ENCODE measurements at regions not wholly inside any gene's neighbourhood (a gene's known extent, or its start where the extent isn't known, plus 50 kb on each side); places are given as distances from the start of the nearest gene placed in this dataset.

DNA sequence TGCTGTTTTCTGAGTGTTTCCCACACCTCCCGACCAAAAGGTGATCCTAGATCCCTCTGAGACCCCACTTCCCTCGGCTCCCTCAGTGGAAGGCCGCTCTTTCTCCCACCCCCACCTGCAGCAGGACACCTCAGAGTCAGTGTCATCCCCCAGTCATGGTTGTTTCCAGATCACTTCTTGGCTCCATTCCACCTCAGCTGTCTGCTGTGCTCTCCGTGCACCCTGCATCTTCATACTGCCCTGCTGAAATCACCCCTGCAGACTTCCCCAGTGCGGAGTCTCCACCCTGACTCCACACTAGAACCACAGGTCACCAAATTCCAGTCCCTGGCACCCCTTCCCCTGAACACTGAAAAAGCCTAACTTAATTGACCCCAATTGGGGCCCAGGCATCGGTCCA is 255.1 kb upstream of the CDYL start:
- H3K27ac ChIP-seq = no peak overlapping the region

DNA sequence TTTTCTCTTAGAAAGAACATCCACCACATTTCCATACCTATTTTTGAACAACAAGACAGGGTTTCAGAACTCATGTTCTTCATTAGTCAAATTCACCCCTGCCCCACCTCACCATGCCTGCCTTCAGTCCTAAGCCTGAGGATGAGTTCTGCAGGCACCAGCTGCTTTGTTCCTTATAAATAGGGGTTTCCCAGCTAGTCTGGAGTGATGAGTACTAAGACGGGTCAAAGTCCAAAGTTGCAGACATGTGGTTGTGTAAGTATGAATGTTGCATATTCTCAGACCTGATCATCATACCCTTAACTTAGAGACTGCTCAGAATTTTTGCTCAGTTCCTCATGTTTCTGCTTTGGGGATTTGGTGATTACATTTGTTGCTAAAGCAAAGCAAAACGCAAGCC is 257.7 kb upstream of the CDYL start:
- Histone ChIP-seq H3K9me3 (replicated peaks in 1 of 11) (no peaks in the 10 kb centered on the region), H4K20me1 (no peaks in the 10 kb centered on the region), H3K4me3 (no peak overlapping the region), H3K9ac (no peak overlapping the region), H3K4me2 (no peak overlapping the region), H3K27me3 (no peaks in the 10 kb centered on the region), H3K27ac (no peak overlapping the region), H3K36me3 (no peaks in the 10 kb centered on the region), H3K4me1 (no peaks in the 10 kb centered on the region)
- no peak for TF ChIP-seq Cebpa-rat (IDR thresholded peaks at IDR 0.05)

More for the DNA sequence above, 255.1 kb upstream of the CDYL start:
- H3K36me3 ChIP-seq = no peaks in the 10 kb centered on the region
- H4K20me1 ChIP-seq = no peaks in the 10 kb centered on the region
- no peaks in the 10 kb centered on the region for H3K27me3 ChIP-seq
- H3K9ac ChIP-seq = no peak overlapping the region
- H3K4me3 ChIP-seq = no peak overlapping the region
- H3K4me2 ChIP-seq = no peak overlapping the region
- no peaks in the 10 kb centered on the region for H3K4me1 ChIP-seq
- TF ChIP-seq Cebpa-rat (IDR thresholded peaks at IDR 0.05) = no peak
- H3K9me3 ChIP-seq (replicated peaks in 1 of 11) = no peaks in the 10 kb centered on the region

DNA sequence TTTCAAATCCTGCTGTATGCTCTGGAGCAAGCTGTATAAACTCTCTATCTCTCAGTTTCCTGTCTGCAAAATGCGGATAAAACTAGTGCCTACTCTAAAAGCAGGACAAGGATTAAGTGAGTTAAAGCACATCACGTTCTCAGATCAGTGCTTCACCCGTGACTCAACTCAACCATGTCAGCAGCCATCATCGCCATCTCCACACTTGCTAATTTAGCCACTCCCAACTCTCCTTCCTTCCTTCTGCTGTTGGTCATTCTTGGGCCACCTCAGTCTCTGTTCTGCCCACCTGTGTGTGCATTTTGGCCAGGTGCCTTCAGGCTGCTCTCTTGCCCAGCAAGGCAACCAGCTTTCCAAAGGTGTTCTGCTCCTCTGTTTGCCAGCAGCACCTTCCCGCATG is 260.0 kb upstream of the CDYL start:
- H3K4me3 ChIP-seq = no peak overlapping the region
- H3K4me1 ChIP-seq = no peaks in the 10 kb centered on the region
- no peaks in the 10 kb centered on the region for H4K20me1 ChIP-seq
- no peaks in the 10 kb centered on the region for H3K27me3 ChIP-seq
- TF ChIP-seq Cebpa-rat (IDR thresholded peaks at IDR 0.05) = no peak
- no peaks in the 10 kb centered on the region for H3K36me3 ChIP-seq
- H3K9ac ChIP-seq = no peak overlapping the region
- H3K4me2 ChIP-seq = no peak overlapping the region
- no peak overlapping the region for H3K27ac ChIP-seq
- H3K9me3 ChIP-seq (replicated peaks in 1 of 11) = no peaks in the 10 kb centered on the region

DNA sequence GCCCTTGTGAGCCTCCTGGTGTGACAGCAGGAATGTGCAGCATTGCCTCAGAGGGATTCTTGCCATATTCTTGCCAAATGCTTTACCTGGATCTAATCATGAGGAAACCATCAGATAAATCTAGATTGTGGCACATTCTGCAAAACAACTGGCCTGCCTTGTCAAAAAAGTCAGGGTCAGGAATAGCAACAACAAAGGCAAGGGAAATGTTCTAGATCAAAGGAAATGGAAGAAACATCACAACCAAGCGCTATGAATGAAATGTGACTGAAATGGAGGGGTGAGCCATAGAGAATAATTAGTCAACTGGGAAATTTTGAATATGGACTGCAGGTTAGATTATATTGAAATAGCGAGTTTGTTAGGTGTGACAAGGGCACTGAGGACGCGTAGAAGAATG is 262.6 kb upstream of the CDYL start:
- Histone ChIP-seq H3K36me3 (no peaks in the 10 kb centered on the region), H3K27ac (no peak overlapping the region), H4K20me1 (no peaks in the 10 kb centered on the region), H3K27me3 (no peaks in the 10 kb centered on the region), H3K9ac (no peak overlapping the region), H3K4me3 (no peak overlapping the region), H3K4me1 (no peaks in the 10 kb centered on the region), H3K4me2 (no peak overlapping the region), H3K9me3 (replicated peaks in 1 of 11) (no peaks in the 10 kb centered on the region)
- no peak for TF ChIP-seq Cebpa-rat (IDR thresholded peaks at IDR 0.05)

DNA sequence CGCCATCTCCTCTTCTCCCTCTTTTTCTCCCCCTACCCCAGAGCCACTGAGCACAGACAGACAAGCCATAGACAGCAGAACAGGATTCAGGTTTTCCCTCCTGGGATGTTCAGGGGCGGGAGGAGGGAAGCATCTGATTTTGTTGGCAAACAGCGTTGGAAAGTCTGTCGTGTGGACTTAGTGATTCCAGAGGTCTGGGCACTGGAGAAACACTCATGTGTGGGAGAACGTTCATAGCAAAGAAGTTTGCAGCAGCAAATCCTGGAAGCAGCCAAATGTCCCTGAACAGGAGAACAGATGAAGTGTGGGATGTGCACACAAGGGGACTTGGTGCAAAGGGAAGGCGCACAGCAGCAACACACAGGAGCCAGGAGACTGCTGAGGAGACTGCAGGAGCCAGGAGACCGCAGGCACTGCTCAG is 264.1 kb upstream of the CDYL start:
- Histone ChIP-seq H3K9me3 (replicated peaks in 1 of 11) (no peaks in the 10 kb centered on the region), H4K20me1 (no peaks in the 10 kb centered on the region), H3K27ac (no peak overlapping the region), H3K4me2 (no peak overlapping the region), H3K4me1 (no peaks in the 10 kb centered on the region), H3K4me3 (no peak overlapping the region), H3K9ac (no peak overlapping the region), H3K27me3 (no peaks in the 10 kb centered on the region), H3K36me3 (no peaks in the 10 kb centered on the region)
- TF ChIP-seq Cebpa-rat (IDR thresholded peaks at IDR 0.05) = no peak

DNA sequence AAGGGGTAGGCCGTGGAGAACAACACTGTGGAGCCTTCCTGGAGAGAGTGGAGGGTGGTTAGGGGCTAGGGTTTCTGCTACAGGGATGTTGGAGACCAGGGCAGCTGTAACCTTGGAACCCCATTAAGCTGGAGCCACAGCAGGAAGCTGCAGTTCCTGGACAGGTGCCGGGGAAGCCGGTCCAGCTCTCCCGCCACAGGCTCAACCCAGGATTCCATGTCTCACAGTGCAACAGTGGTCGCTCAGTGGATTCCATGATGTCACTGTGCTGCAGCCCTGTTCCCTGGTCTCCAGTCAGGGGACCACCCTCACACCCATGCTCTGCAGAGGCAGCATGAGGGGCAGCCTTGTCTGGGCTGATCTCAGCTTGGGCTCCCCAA is 264.6 kb upstream of the CDYL start:
- TF ChIP-seq Cebpa-rat (IDR thresholded peaks at IDR 0.05) = no peak
- H3K27me3 ChIP-seq = no peaks in the 10 kb centered on the region
- H3K9me3 ChIP-seq (replicated peaks in 1 of 11) = peaks cover 0 to 1% (median 0%) of the 10 kb centered on the region in 11 experiments; a peak in 1 of 22 replicates
- no peaks in the 10 kb centered on the region for H3K4me1 ChIP-seq
- H3K4me2 ChIP-seq = no peak overlapping the region
- H4K20me1 ChIP-seq = no peaks in the 10 kb centered on the region
- no peak overlapping the region for H3K4me3 ChIP-seq
- H3K9ac ChIP-seq = no peak overlapping the region
- H3K27ac ChIP-seq = no peak overlapping the region
- no peaks in the 10 kb centered on the region for H3K36me3 ChIP-seq

DNA sequence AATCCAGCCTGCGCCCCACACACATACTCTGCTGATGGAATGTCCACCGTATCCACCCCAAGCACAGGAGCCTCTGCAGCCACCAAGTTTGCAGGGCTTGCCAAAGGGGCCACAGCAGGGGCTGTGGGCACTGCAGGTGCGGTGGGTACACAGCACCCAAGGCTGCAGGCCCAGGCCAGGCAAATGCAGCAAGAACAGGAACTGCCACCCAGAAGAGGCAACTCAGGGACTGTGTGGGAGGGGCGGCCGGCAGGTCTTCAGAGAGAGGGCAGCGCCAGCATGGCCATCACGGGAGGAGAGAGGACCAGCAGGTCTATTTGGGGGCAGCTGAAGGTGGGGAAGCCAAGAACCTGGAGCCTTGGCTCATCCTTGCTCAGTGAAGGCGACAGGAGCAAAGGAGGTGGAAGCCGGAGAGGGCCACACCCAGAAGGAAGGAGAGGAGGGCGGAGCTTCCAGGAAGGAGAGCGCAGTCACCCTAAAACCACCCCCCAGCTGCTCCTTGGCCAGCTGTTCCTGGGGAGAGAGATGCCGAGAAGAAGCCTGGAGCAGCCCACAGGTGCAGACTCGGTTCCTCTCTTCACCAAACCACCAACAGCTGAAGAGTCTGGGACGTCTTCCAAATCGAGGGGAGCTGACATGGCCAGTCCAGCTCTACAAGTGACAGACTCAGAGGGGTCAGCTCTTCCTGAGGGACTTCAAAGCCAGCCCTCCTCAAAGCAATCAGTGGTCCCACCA is 265.1 kb upstream of the CDYL start:
- H3K9ac ChIP-seq = no peak overlapping the region
- no peaks in the 10 kb centered on the region for H3K27me3 ChIP-seq
- H3K4me2 ChIP-seq = no peak overlapping the region
- H3K4me1 ChIP-seq = no peaks in the 10 kb centered on the region
- H3K4me3 ChIP-seq = no peak overlapping the region
- no peak for TF ChIP-seq Cebpa-rat (IDR thresholded peaks at IDR 0.05)
- H3K27ac ChIP-seq = no peak overlapping the region
- H3K9me3 ChIP-seq (replicated peaks in 1 of 11) = peaks cover 0 to 6% (median 0%) of the 10 kb centered on the region in 11 experiments; a peak in 3 of 22 replicates
- H4K20me1 ChIP-seq = no peaks in the 10 kb centered on the region
- no peaks in the 10 kb centered on the region for H3K36me3 ChIP-seq

DNA sequence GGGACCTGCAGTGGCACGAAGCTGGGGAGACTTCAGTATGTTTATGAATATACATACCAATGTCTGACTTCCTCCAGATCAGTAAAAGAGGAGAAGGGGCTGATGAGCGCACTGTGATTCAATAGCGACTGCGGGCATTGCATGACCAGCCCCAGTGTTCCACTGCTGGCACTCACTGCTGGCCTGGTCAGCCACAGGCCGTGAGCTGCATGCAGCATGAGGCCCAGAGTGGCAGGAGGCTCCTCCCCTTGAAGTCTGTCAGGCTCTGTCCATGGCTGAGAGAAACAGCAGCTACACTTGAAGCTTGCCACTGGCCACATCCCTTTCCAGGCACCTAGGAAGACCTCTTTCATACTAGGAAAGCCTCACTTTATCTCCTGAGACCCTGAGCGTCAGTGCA is 265.9 kb upstream of the CDYL start:
- Histone ChIP-seq H4K20me1 (no peaks in the 10 kb centered on the region), H3K27ac (no peak overlapping the region), H3K9me3 (replicated peaks in 1 of 11) (peaks cover 0 to 6% (median 0%) of the 10 kb centered on the region in 11 experiments; a peak in 3 of 22 replicates), H3K36me3 (no peaks in the 10 kb centered on the region), H3K4me2 (no peak overlapping the region), H3K27me3 (no peaks in the 10 kb centered on the region), H3K4me3 (no peak overlapping the region), H3K4me1 (no peaks in the 10 kb centered on the region), H3K9ac (no peak overlapping the region)
- TF ChIP-seq Cebpa-rat (IDR thresholded peaks at IDR 0.05) = no peak

DNA sequence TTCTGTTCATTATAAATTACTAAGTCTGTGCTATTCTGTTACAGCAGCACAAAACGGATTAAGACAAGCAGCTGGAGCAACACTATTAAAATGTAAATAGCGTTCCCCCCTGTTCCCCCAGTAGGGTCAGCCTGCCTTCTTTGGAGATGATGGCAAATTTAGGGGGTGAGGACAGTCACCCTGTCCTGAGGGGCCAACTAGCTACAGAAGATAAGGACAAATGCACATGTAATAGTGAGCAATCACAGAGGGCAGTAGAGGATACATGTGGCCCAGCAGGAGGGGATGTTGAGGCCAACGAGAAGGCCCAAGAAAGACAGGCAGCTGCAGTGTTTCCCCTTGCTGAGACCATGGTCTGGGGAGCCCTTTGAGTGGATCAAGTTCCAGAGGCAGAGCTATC is 266.7 kb upstream of the CDYL start:
- Histone ChIP-seq H3K9me3 (replicated peaks in 1 of 11) (peaks cover 0 to 6% (median 0%) of the 10 kb centered on the region in 11 experiments; a peak in 3 of 22 replicates), H3K36me3 (no peaks in the 10 kb centered on the region), H3K9ac (no peak overlapping the region), H3K4me3 (no peak overlapping the region), H3K4me2 (no peak overlapping the region), H3K27me3 (no peaks in the 10 kb centered on the region), H3K27ac (no peak overlapping the region), H3K4me1 (no peaks in the 10 kb centered on the region), H4K20me1 (no peaks in the 10 kb centered on the region)
- no peak for TF ChIP-seq Cebpa-rat (IDR thresholded peaks at IDR 0.05)

DNA sequence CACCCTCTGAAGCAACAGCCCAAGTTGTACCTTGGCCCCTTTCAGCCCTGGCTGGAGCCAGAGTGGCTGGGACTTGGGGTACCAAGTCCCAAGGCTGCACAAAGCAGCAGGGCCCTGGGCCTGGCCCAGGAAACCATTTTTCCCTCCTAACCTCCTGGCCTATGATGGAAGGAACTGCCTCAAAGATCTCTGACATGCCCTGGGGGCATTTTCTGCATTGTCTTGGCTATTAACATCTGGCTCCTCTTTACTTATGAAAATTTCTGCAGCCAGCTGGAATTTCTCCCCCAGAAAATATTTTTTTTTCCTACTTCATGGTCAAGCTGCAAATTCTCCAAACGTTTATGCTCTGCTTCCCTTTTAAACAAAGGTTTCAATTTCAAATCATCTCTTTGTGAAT is 269.4 kb upstream of the CDYL start:
- H4K20me1 ChIP-seq = no peaks in the 10 kb centered on the region
- H3K27ac ChIP-seq = no peak overlapping the region
- peaks cover 0 to 6% (median 0%) of the 10 kb centered on the region in 11 experiments; a peak in 3 of 22 replicates for H3K9me3 ChIP-seq (replicated peaks in 1 of 11)
- H3K9ac ChIP-seq = no peak overlapping the region
- no peaks in the 10 kb centered on the region for H3K36me3 ChIP-seq
- H3K27me3 ChIP-seq = no peaks in the 10 kb centered on the region
- no peak overlapping the region for H3K4me2 ChIP-seq
- H3K4me1 ChIP-seq = no peaks in the 10 kb centered on the region
- no peak for TF ChIP-seq Cebpa-rat (IDR thresholded peaks at IDR 0.05)
- H3K4me3 ChIP-seq = no peak overlapping the region

Measured in BLaER1 treated with 17β-estradiol and CSF1 and Interleukin-3, amounts not matched to agents 10 nM and 100 nM (cell line).